ENCODE measurements at regions not wholly inside any gene's neighbourhood (a gene's known extent, or its start where the extent isn't known, plus 50 kb on each side); places are given as distances from the start of the nearest gene placed in this dataset.

GRCh38 chr6:126667728-126668127 lies 327.8 kb downstream of the CENPW start (continued):
- TF ChIP-seq REST (IDR thresholded peaks at IDR 0.05; ENCODE audit: unreplicated experiment) (no peak), NANOG (IDR thresholded peaks at IDR 0.05; ENCODE audit: borderline replicate concordance) (no peak), CTCF (conservative IDR thresholded peaks at IDR 0.05; ENCODE audit: low read depth in 2 of 2) (no peak), CREB1 (CRISPR knock-in tag; IDR thresholded peaks at IDR 0.05; ENCODE audit: low read depth) (no peak)

GRCh38 chr6:126672649-126673048 lies 332.7 kb downstream of the CENPW start:
- H3K27me3 Mint-ChIP-seq (ENCODE audit: insufficient read depth, low read depth, poor library complexity) = peaks cover 2% of the 10 kb centered on the region
- Histone ChIP-seq H3K4me2 (no peak overlapping the region), H3K36me3 (ENCODE audit: insufficient read depth) (peaks cover 4% of the 10 kb centered on the region; the same call in 1 of the 2 replicates), H3K9me2 (ENCODE audit: insufficient read depth) (no peaks in the 10 kb centered on the region), H3K27ac (ENCODE audit: low read depth) (no peak overlapping the region), H3K4me3 (no peak overlapping the region), H3K4me1 (ENCODE audit: insufficient read depth) (no peaks in the 10 kb centered on the region), H2AFZ (no peak overlapping the region), H4K20me1 (replicated peaks; ENCODE audit: insufficient read depth) (no peaks in the 10 kb centered on the region), H3K79me2 (replicated peaks; ENCODE audit: insufficient read depth) (no peaks in the 10 kb centered on the region), H3K27me3 (ENCODE audit: insufficient read depth) (no peaks in the 10 kb centered on the region), H3F3A (replicated peaks; ENCODE audit: low read depth) (no peaks in the 10 kb centered on the region)
- no peaks in the 10 kb centered on the region for H3K4me1 Mint-ChIP-seq
- H3K27ac Mint-ChIP-seq = no peak overlapping the region
- TF ChIP-seq EZH2phosphoT487 (IDR thresholded peaks at IDR 0.05; ENCODE audit: unreplicated experiment) (no peak), POLR2AphosphoS5 (IDR thresholded peaks at IDR 0.05; ENCODE audit: low read depth) (no peak), ZNF462 (CRISPR knock-in tag; IDR thresholded peaks at IDR 0.05) (no peak), CTCF (conservative IDR thresholded peaks at IDR 0.05; ENCODE audit: low read depth in 2 of 2) (no peak), ZNF331 (CRISPR knock-in tag; IDR thresholded peaks at IDR 0.05; ENCODE audit: low read depth) (no peak)
- no peak overlapping the region for H3K4me3 Mint-ChIP-seq
- H3K9me3 Mint-ChIP-seq = peaks cover 41% of the 10 kb centered on the region
- H3K36me3 Mint-ChIP-seq (ENCODE audit: low read depth) = peaks cover 8% of the 10 kb centered on the region; the same call in 2 of the 3 replicates
- no peak for DNase-seq (ENCODE audit: low spot score)
- ATAC-seq = no peak
